HCT116 (cell line): ENCODE measurements at regions not wholly inside any gene's neighbourhood (a gene's known extent, or its start where the extent isn't known, plus 50 kb on each side); places are given as distances from the start of the nearest gene placed in this dataset.

ENCODE experiments used
- ATAC-seq: fragments of 200-7000 bp; cut with Tn5 transposase; 2 replicates; pipeline ENCODE4 v1.9.1; 2020; ENCODE audit warnings: mild to moderate bottlenecking, moderate library complexity
- BruUV-seq: library from RNA; stranded (reverse); fragments of 400-500 nt; replicated peaks from 2 replicates; lab custom pipeline; 2021; lab: Mats Ljungman, UMichigan
- CTCF ChIA-PET: fragments of 300-600 bp; sonication (Branson Sonifier 250); formaldehyde crosslinking; loops from one replicate; lab custom pipeline; 2021; ENCODE audit warnings: antibody characterized with exemption; lab: Charles Lee
- POLR2A ChIA-PET: fragments of 300-600, 350-600 bp; sonication (Branson Sonifier 250); formaldehyde crosslinking; loops from one replicate; lab custom pipeline; 2021; ENCODE audit warnings: antibody characterized with exemption; lab: Charles Lee
- RAD21 ChIA-PET, 2 experiments: fragments of 300-600 bp; sonication (Branson Sonifier 250); formaldehyde crosslinking; loops; one replicate each; lab custom pipeline; 2023; ENCODE audit warnings: low total read pairs in 2 of 2; ENCODE audit not compliant: uncharacterized antibody in 2 of 2, unreplicated experiment in 2 of 2, low non-redundant PET in 1 of 2; lab: Charles Lee
- DNase-seq: peaks from one replicate; pipeline ENCODE4 v3.0.0-alpha.2; 2010; ENCODE audit warnings: low read depth, low spot score
- H2AFZ ChIP-seq: fragments of 200-600 bp; shearing (Covaris generic), sonication (generic); 2 replicates; pipeline ENCODE4 v1.6.1; 2017; ENCODE audit warnings: low read depth, mixed run types, mixed read lengths, antibody characterized with exemption, low read length; ENCODE audit not compliant: poor library complexity, severe bottlenecking
- H3K27ac ChIP-seq: 2 replicates; pipeline ENCODE4 v1.5.1; 2012; ENCODE audit warnings: low read depth, low read length
- H3K27me3 ChIP-seq: fragments of 200-600 bp; sonication (generic); 2 replicates; pipeline ENCODE4 v1.6.1; 2016; ENCODE audit warnings: mixed run types, low read length, mixed read lengths; ENCODE audit not compliant: insufficient read depth
- H3K36me3 ChIP-seq, 2 experiments: fragments of 200-500 bp in 1 of 2; fragments of 200-600 bp in 1 of 2; sonication (Bioruptor generic) in 1 of 2; sonication (generic) in 1 of 2; 2 replicates each; pipeline versions ENCODE4 v1.5.1 to v1.6.1; 2014 to 2016; ENCODE audit warnings: low read length in 2 of 2, inconsistent platforms in 1 of 2, mixed read lengths in 1 of 2, mixed run types in 1 of 2; ENCODE audit not compliant: insufficient read depth in 2 of 2, control insufficient read depth in 1 of 2
- H3K4me1 ChIP-seq, 2 experiments: fragments of 200-600 bp in 1 of 2; sonication (generic) in 1 of 2; 2 replicates each; pipeline versions ENCODE4 v1.5.1 to v1.6.1; 2012 to 2017; ENCODE audit warnings: low read length in 2 of 2, inconsistent platforms in 1 of 2, mild to moderate bottlenecking in 1 of 2, mixed read lengths in 1 of 2, mixed run types in 1 of 2, moderate library complexity in 1 of 2; ENCODE audit not compliant: insufficient read depth in 2 of 2, control insufficient read depth in 1 of 2
- H3K4me2 ChIP-seq: fragments of 200-600 bp; sonication (generic); 2 replicates; pipeline ENCODE4 v1.6.1; 2017; ENCODE audit warnings: mixed run types, low read length, mixed read lengths
- H3K4me3 ChIP-seq, 2 experiments: fragments of 200-600 bp in 1 of 2; sonication (generic) in 1 of 2; replicated peaks in 1 of 2; 2 replicates each; pipeline ENCODE4 v1.5.1; 2011 to 2016; ENCODE audit warnings: low read length in 2 of 2, control low read depth in 1 of 2, low read depth in 1 of 2, mild to moderate bottlenecking in 1 of 2, mixed read lengths in 1 of 2, mixed run types in 1 of 2
- H3K79me2 ChIP-seq: fragments of 200-600 bp; sonication (generic); 2 replicates; pipeline ENCODE4 v1.6.1; 2017; ENCODE audit warnings: mild to moderate bottlenecking, mixed run types, low read length, moderate library complexity, mixed read lengths; ENCODE audit not compliant: insufficient read depth
- H3K9ac ChIP-seq: fragments of 200-600 bp; sonication (generic); 2 replicates; pipeline ENCODE4 v1.6.1; 2016; ENCODE audit warnings: low read length, mixed read lengths
- H3K9me2 ChIP-seq: fragments of 200-600 bp; sonication (generic), shearing (Covaris generic); 2 replicates; pipeline ENCODE4 v1.6.1; 2017; ENCODE audit warnings: mixed run types, mild to moderate bottlenecking, moderate library complexity; ENCODE audit not compliant: insufficient read depth
- H3K9me3 ChIP-seq, 2 experiments: fragments of 200-500 bp in 1 of 2; fragments of 200-600 bp in 1 of 2; sonication (Bioruptor generic) in 1 of 2; sonication (generic) in 1 of 2; 2 replicates each; pipeline ENCODE4 v1.6.1; 2014 to 2017; ENCODE audit warnings: low read length in 2 of 2, mixed read lengths in 2 of 2, inconsistent platforms in 1 of 2, low read depth in 1 of 2, mild to moderate bottlenecking in 1 of 2, mixed run types in 1 of 2, moderate library complexity in 1 of 2; ENCODE audit not compliant: control insufficient read depth in 1 of 2, insufficient read depth in 1 of 2
- H4K20me1 ChIP-seq: fragments of 200-600 bp; sonication (generic), shearing (Covaris generic); 2 replicates; pipeline ENCODE4 v1.6.1; 2017; ENCODE audit warnings: mixed run types, mild to moderate bottlenecking, moderate library complexity; ENCODE audit not compliant: insufficient read depth
- CBX3 ChIP-seq: IDR thresholded peaks from 2 replicates; pipeline ENCODE4 v1.6.1; 2012; ENCODE audit warnings: low read depth
- CEBPB ChIP-seq: IDR thresholded peaks from 2 replicates; pipeline ENCODE4 v1.6.1; 2012; ENCODE audit warnings: low read depth
- CTCF ChIP-seq, 3 experiments: fragments of 200-600 bp in 1 of 3; sonication (generic) in 1 of 3; IDR thresholded peaks in 2 of 3; conservative IDR thresholded peaks in 1 of 3; 2 replicates each; pipeline ENCODE4 v1.5.1; 2012 to 2017; ENCODE audit warnings: low read depth in 2 of 3, low read length in 2 of 3, antibody characterized with exemption in 1 of 3, borderline replicate concordance in 1 of 3, control low read depth in 1 of 3, mild to moderate bottlenecking in 1 of 3, mixed read lengths in 1 of 3, mixed run types in 1 of 3, moderate library complexity in 1 of 3; ENCODE audit not compliant: insufficient read depth in 1 of 3
- EGR1 ChIP-seq: IDR thresholded peaks from 2 replicates; pipeline ENCODE4 v1.6.1; 2012; ENCODE audit warnings: low read depth
- JUND ChIP-seq: IDR thresholded peaks from 2 replicates; pipeline ENCODE4 v1.6.1; 2012
- MAX ChIP-seq: IDR thresholded peaks from 2 replicates; pipeline ENCODE4 v1.6.1; 2012
- POLR2A ChIP-seq: IDR thresholded peaks from 2 replicates; pipeline ENCODE4 v1.7.0; 2011; ENCODE audit warnings: borderline replicate concordance; ENCODE audit not compliant: insufficient read depth, insufficient read length; ENCODE audit errors: extremely low read depth
- POLR2AphosphoS5 ChIP-seq: IDR thresholded peaks from 2 replicates; pipeline ENCODE4 v1.6.1; 2011; ENCODE audit warnings: mild to moderate bottlenecking, low read depth, low read length, moderate library complexity
- REST ChIP-seq: IDR thresholded peaks from 2 replicates; pipeline ENCODE4 v1.6.1; 2012; ENCODE audit warnings: low read depth
- SP1 ChIP-seq: IDR thresholded peaks from 2 replicates; pipeline ENCODE4 v1.6.1; 2012; ENCODE audit warnings: low read depth
- YY1 ChIP-seq: IDR thresholded peaks from 2 replicates; pipeline ENCODE4 v1.6.1; 2011; ENCODE audit warnings: low read length, low read depth, moderate library complexity, mild to moderate bottlenecking; ENCODE audit not compliant: insufficient replicate concordance; ENCODE audit errors: extremely low read depth
- ZBTB33 ChIP-seq: IDR thresholded peaks from 2 replicates; pipeline ENCODE4 v1.6.1; 2011; ENCODE audit warnings: mild to moderate bottlenecking, low read length, moderate library complexity; ENCODE audit not compliant: insufficient replicate concordance; ENCODE audit errors: extremely low read depth
- ZFX ChIP-seq: fragments of 450-650 bp; IDR thresholded peaks from 2 replicates; pipeline ENCODE4 v1.6.1; 2017
- ZNF274 ChIP-seq: fragments of 200-500 bp; sonication (Bioruptor generic); IDR thresholded peaks from 2 replicates; pipeline ENCODE4 v1.6.1; 2014; ENCODE audit warnings: mild to moderate bottlenecking, low read depth, low read length, inconsistent platforms
- intact Hi-C: fragments of 100-400 bp; cut with micrococcal nuclease; formaldehyde crosslinking; loops from 2 replicates; pipeline ENCODE4 v1.10.0; 2022

- no TSS peak for BruUV-seq
- Histone ChIP-seq H2AFZ (no peak overlapping the region), H3K9me2 (no peaks in the 10 kb centered on the region), H4K20me1 (no peaks in the 10 kb centered on the region), H3K4me1 (no peaks in the 10 kb centered on the region), H3K27ac (no peak overlapping the region), H3K9ac (no peak overlapping the region), H3K79me2 (no peaks in the 10 kb centered on the region), H3K27me3 (no peaks in the 10 kb centered on the region), H3K4me3 (no peak overlapping the region), H3K9me3 (no peaks in the 10 kb centered on the region), H3K4me2 (no peak overlapping the region), H3K36me3 (no peaks in the 10 kb centered on the region)
- POLR2A ChIA-PET = no interaction called here
- RAD21 ChIA-PET = no interaction called here
- ATAC-seq (no peak), DNase-seq (no peak)
- intact Hi-C loops = no loop called here
- TF ChIP-seq REST = no peak
- TF ChIP-seq EGR1 = no peak
- TF ChIP-seq POLR2A = no peak
- CTCF ChIA-PET = no interaction called here
Measured at GRCh38 chrX:112473654-112474053, 206.1 kb downstream of the LHFPL1 start.

GRCh38 chrX:112470551-112470950 is 209.2 kb downstream of the LHFPL1 start:
- RAD21 ChIA-PET = no interaction called here
- no peaks in the 10 kb centered on the region for H3K9me2 ChIP-seq
- H3K27me3 ChIP-seq = no peaks in the 10 kb centered on the region
- no peaks in the 10 kb centered on the region for H3K36me3 ChIP-seq
- BruUV-seq = no TSS peak
- ATAC-seq (no peak), DNase-seq (no peak)
- no peak overlapping the region for H3K4me3 ChIP-seq
- no peaks in the 10 kb centered on the region for H3K9me3 ChIP-seq
- no peak overlapping the region for H3K9ac ChIP-seq
- CTCF ChIA-PET = no interaction called here
- H3K4me1 ChIP-seq = no peaks in the 10 kb centered on the region
- H4K20me1 ChIP-seq = no peaks in the 10 kb centered on the region
- intact Hi-C loops = no loop called here
- H3K4me2 ChIP-seq = no peak overlapping the region
- H3K79me2 ChIP-seq = no peaks in the 10 kb centered on the region
- no peak overlapping the region for H2AFZ ChIP-seq
- POLR2A ChIA-PET = no interaction called here
- H3K27ac ChIP-seq = no peak overlapping the region
- TF ChIP-seq CTCF (IDR thresholded peaks at IDR 0.05 in 2 of 3, conservative IDR thresholded peaks at IDR 0.05 in 1 of 3; ENCODE audit: borderline replicate concordance in 1 of 3, insufficient read depth in 1 of 3, low read depth in 2 of 3, low read length in 2 of 3) (no peak), ZBTB33 (no peak), MAX (no peak), POLR2AphosphoS5 (no peak), SP1 (no peak), ZFX (no peak), JUND (no peak), CBX3 (no peak), YY1 (no peak), ZNF274 (no peak), CEBPB (no peak), POLR2A (no peak)
